ENCODE measurements at regions not wholly inside any gene's neighbourhood (a gene's known extent, or its start where the extent isn't known, plus 50 kb on each side); places are given as distances from the start of the nearest gene placed in this dataset.
"Not testable (repeated sequence)": the region's sequence is repeated elsewhere in the genome, so short reads cannot be mapped to it uniquely, and the experiment has no call there.

- H3K4me3 ChIP-seq (ENCODE audit: low read depth, low read length): no peak overlapping the region
- H3K9me3 ChIP-seq (ENCODE audit: control insufficient read depth, insufficient read depth, low read length): no peaks in the 10 kb centered on the region
- H3K36me3 ChIP-seq (ENCODE audit: control insufficient read depth, insufficient read depth, low read length): no peaks in the 10 kb centered on the region
- no peaks in the 10 kb centered on the region for H3K27me3 ChIP-seq (ENCODE audit: control insufficient read depth, insufficient read depth, low read length)
- peaks cover 7% of the 10 kb centered on the region for H3K4me1 ChIP-seq (ENCODE audit: control insufficient read depth, insufficient read depth, low read length)
- no peak overlapping the region for H3K9ac ChIP-seq (ENCODE audit: low read depth, low read length)
These were observed 102.1 kb downstream of the CXCL12 start for GRCh38 chr10:44282626-44283300.

- H3K4me1 ChIP-seq (ENCODE audit: control insufficient read depth, insufficient read depth, low read length): peaks cover 3% of the 10 kb centered on the region
- H3K9me3 ChIP-seq (ENCODE audit: control insufficient read depth, insufficient read depth, low read length): no peaks in the 10 kb centered on the region
- no peaks in the 10 kb centered on the region for H3K36me3 ChIP-seq (ENCODE audit: control insufficient read depth, insufficient read depth, low read length)
- no peaks in the 10 kb centered on the region for H3K27me3 ChIP-seq (ENCODE audit: control insufficient read depth, insufficient read depth, low read length)
- no peak overlapping the region for H3K9ac ChIP-seq (ENCODE audit: low read depth, low read length)
- no peak overlapping the region for H3K4me3 ChIP-seq (ENCODE audit: low read depth, low read length)
These were observed 103.2 kb downstream of the CXCL12 start for GRCh38 chr10:44281662-44282061.

DNA sequence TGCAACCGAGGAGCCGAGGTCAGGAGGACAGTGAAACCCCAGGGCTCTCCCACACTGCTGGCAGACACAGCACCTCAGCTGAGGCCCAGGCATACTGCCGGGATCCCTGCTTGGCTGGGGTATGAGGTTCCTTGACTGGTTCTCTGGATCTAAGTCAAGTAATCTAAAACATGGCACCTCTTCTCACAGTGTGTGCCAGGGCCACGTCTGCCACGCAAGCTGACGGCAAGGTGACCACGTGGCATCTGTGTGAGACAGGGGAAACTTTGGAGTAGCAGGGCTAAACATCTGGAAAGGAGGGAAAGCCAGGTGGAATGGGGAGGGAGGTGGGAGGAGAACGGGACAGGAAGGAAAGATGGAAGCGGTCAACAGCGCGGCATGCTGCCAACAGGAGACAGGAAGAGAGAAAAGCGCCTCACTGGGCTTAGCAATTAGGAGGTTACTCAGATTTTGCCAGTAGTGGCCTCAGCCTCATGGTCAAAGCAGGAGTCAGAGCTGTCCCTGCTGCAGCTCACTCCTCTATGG is 103.7 kb downstream of the CXCL12 start:
- Histone ChIP-seq H3K36me3 (ENCODE audit: control insufficient read depth, insufficient read depth, low read length) (no peaks in the 10 kb centered on the region), H3K27me3 (ENCODE audit: control insufficient read depth, insufficient read depth, low read length) (no peaks in the 10 kb centered on the region), H3K4me3 (ENCODE audit: low read depth, low read length) (no peak overlapping the region), H3K4me1 (ENCODE audit: control insufficient read depth, insufficient read depth, low read length) (peaks cover 2% of the 10 kb centered on the region), H3K9me3 (ENCODE audit: control insufficient read depth, insufficient read depth, low read length) (no peaks in the 10 kb centered on the region), H3K9ac (ENCODE audit: low read depth, low read length) (no peak overlapping the region)

DNA sequence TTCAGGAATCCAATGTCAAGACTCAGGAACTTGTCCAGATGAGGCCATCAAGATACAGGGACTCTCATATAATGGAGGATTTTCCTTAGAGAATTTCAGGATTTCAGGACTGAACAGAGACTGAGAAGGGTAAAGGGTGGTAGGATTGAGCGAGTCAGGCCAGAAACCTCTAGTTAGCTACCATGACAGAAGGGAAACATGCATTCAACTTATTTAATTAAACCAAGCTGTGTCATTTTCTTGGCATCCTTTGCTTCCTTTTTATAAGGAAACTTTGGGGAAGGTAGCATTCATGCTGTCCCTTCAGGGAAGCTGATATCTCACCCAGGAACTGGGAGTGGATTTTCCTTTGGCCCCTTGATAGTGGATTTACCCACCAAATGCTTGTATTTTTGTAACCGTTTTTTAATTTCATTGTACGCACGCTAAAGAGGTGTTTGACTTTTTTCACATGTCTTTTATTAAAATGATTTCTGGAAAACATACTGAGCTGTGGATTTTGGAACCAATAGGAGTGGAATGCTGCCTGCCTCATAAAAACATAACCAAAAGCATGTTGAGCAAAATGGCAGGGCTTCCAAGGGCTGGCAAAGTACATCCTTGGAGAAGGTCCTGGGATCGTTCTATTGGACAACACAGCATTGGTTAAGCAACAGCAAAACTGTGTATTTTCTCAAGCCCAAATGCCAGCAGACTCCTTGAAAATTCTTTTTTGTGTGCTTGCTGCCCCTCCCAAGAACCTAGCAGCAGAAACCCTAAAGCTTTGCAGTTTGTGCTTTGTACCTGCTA is 104.5 kb downstream of the CXCL12 start:
- no peaks in the 10 kb centered on the region for H3K36me3 ChIP-seq (ENCODE audit: control insufficient read depth, insufficient read depth, low read length)
- H3K27me3 ChIP-seq (ENCODE audit: control insufficient read depth, insufficient read depth, low read length): no peaks in the 10 kb centered on the region
- peaks cover 2% of the 10 kb centered on the region for H3K4me1 ChIP-seq (ENCODE audit: control insufficient read depth, insufficient read depth, low read length)
- no peaks in the 10 kb centered on the region for H3K9me3 ChIP-seq (ENCODE audit: control insufficient read depth, insufficient read depth, low read length)
- no peak overlapping the region for H3K4me3 ChIP-seq (ENCODE audit: low read depth, low read length)
- H3K9ac ChIP-seq (ENCODE audit: low read depth, low read length): no peak overlapping the region

DNA sequence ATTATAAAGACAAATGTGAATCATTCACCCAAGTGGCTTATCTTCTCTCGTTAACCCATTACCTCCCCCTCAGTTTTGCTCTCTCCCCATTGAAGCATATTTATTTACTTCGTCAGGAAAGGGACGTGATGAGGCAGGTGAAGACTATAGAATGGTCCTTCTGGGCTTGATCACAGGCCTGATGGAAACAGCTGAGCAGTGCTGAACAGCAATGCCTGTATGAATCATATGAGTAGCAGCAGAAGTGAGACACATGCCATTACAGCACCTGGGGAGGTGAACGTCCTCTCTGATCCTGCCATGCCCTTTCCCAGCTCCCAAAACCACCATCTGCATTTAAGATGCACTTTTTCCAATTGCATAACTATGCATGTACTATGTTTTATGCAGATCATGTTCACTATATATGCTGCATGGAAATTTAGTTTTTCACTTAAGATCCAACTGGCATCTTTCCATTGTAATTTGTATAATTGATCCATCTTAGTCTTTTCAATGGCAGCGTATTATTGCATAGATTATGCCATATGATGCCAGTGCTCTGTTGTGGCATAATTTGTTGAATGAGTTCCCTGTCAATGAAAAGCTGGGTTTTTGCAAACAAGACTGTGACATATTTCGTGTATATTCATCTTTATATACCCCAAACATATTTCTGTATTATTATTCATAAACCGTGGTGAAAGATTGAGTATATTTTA is 105.3 kb downstream of the CXCL12 start:
- no peaks in the 10 kb centered on the region for H3K27me3 ChIP-seq (ENCODE audit: control insufficient read depth, insufficient read depth, low read length)
- H3K4me1 ChIP-seq (ENCODE audit: control insufficient read depth, insufficient read depth, low read length): peaks cover 2% of the 10 kb centered on the region
- no peak overlapping the region for H3K9ac ChIP-seq (ENCODE audit: low read depth, low read length)
- H3K4me3 ChIP-seq (ENCODE audit: low read depth, low read length): no peak overlapping the region
- H3K9me3 ChIP-seq (ENCODE audit: control insufficient read depth, insufficient read depth, low read length): no peaks in the 10 kb centered on the region
- H3K36me3 ChIP-seq (ENCODE audit: control insufficient read depth, insufficient read depth, low read length): no peaks in the 10 kb centered on the region

DNA sequence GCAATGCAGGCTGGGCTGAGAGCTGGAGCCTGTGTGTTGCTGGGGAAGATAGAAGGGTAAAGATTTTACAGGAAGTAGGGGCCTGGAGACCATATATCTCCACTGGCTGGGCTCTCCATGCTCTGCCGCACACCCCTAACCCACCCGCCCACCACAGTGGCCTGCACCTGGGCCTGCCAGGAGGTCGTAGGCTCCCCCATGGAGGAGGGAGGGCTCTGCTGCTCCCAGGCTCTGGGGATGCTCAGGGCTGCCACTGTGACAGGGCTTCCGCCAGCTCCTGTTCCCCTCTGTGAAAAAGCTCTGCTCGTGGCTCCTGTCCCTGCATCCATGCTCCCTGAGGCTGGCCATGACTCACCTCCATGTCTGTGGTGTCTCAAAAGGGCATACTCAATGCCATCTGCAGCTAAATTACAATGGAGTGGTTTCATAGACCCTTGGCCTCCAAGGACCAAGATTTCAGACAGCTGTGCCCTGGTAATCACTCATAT is 106.0 kb downstream of the CXCL12 start:
- H3K36me3 ChIP-seq (ENCODE audit: control insufficient read depth, insufficient read depth, low read length): no peaks in the 10 kb centered on the region
- H3K4me1 ChIP-seq (ENCODE audit: control insufficient read depth, insufficient read depth, low read length): peaks cover 2% of the 10 kb centered on the region
- no peak overlapping the region for H3K4me3 ChIP-seq (ENCODE audit: low read depth, low read length)
- H3K9ac ChIP-seq (ENCODE audit: low read depth, low read length): no peak overlapping the region
- no peaks in the 10 kb centered on the region for H3K27me3 ChIP-seq (ENCODE audit: control insufficient read depth, insufficient read depth, low read length)
- no peaks in the 10 kb centered on the region for H3K9me3 ChIP-seq (ENCODE audit: control insufficient read depth, insufficient read depth, low read length)

GRCh38 chr10:44268435-44268948 is 116.4 kb downstream of the CXCL12 start:
- not testable (repeated sequence) for H3K36me3 ChIP-seq (ENCODE audit: control insufficient read depth, insufficient read depth, low read length); H3K9ac ChIP-seq (ENCODE audit: low read depth, low read length); H3K27me3 ChIP-seq (ENCODE audit: control insufficient read depth, insufficient read depth, low read length); H3K4me3 ChIP-seq (ENCODE audit: low read depth, low read length); H3K4me1 ChIP-seq (ENCODE audit: control insufficient read depth, insufficient read depth, low read length); H3K9me3 ChIP-seq (ENCODE audit: control insufficient read depth, insufficient read depth, low read length)

DNA sequence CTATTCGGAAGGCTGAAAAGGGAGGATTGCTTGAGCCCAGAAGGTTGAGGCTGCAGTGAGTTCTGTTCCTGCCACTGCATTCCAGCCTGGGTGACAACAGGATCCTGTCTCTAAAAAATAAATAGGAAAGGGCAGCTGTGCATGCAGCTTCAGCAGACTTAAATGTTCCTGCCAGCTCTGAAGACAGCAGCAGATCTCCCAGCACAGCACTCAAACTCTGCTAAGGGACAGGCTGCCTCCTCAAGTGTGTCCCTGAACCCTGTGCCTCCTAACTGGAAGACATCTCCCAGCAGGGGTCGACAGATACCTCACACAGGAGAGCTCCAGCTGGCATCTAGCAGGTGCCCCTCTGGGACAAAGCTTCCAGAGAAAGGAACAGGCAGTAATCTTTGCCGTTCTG is 117.9 kb downstream of the CXCL12 start:
- Histone ChIP-seq H3K4me1 (ENCODE audit: control insufficient read depth, insufficient read depth, low read length) (no peaks in the 10 kb centered on the region), H3K4me3 (ENCODE audit: low read depth, low read length) (no peak overlapping the region), H3K9ac (ENCODE audit: low read depth, low read length) (no peak overlapping the region), H3K36me3 (ENCODE audit: control insufficient read depth, insufficient read depth, low read length) (no peaks in the 10 kb centered on the region), H3K27me3 (ENCODE audit: control insufficient read depth, insufficient read depth, low read length) (no peaks in the 10 kb centered on the region), H3K9me3 (ENCODE audit: control insufficient read depth, insufficient read depth, low read length) (no peaks in the 10 kb centered on the region)

DNA sequence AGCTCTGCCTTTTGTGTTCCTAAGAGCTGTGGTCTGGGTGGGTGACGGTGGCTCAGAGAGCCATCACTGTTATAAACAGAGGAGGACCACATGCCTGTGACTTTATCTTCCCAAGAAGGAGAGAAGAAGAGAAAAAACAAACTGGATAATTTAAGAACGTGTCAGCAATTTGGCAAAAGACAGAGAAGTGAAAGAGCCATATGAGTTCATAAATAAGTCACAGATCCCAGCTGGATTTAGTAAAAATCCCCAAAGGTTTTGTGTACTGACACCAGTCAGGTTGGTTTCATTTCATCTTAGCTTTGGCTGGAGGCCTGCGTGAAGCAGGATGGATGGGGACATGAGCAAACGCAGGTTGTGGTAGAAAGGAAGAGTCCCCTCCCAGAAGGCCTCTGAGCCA is 120.7 kb downstream of the CXCL12 start:
- Histone ChIP-seq H3K36me3 (ENCODE audit: control insufficient read depth, insufficient read depth, low read length) (no peaks in the 10 kb centered on the region), H3K4me3 (ENCODE audit: low read depth, low read length) (no peak overlapping the region), H3K27me3 (ENCODE audit: control insufficient read depth, insufficient read depth, low read length) (no peaks in the 10 kb centered on the region), H3K9me3 (ENCODE audit: control insufficient read depth, insufficient read depth, low read length) (no peaks in the 10 kb centered on the region), H3K9ac (ENCODE audit: low read depth, low read length) (no peak overlapping the region), H3K4me1 (ENCODE audit: control insufficient read depth, insufficient read depth, low read length) (no peaks in the 10 kb centered on the region)

- H3K9ac ChIP-seq (ENCODE audit: low read depth, low read length): no peak overlapping the region
- no peak overlapping the region for H3K4me3 ChIP-seq (ENCODE audit: low read depth, low read length)
- no peaks in the 10 kb centered on the region for H3K9me3 ChIP-seq (ENCODE audit: control insufficient read depth, insufficient read depth, low read length)
- no peaks in the 10 kb centered on the region for H3K27me3 ChIP-seq (ENCODE audit: control insufficient read depth, insufficient read depth, low read length)
- no peaks in the 10 kb centered on the region for H3K4me1 ChIP-seq (ENCODE audit: control insufficient read depth, insufficient read depth, low read length)
- H3K36me3 ChIP-seq (ENCODE audit: control insufficient read depth, insufficient read depth, low read length): no peaks in the 10 kb centered on the region
These were observed 121.1 kb downstream of the CXCL12 start for GRCh38 chr10:44263771-44264170.

- no peaks in the 10 kb centered on the region for H3K4me1 ChIP-seq (ENCODE audit: control insufficient read depth, insufficient read depth, low read length)
These were observed 122.2 kb downstream of the CXCL12 start for GRCh38 chr10:44262551-44263251.

More at GRCh38 chr10:44262551-44263251, 122.2 kb downstream of the CXCL12 start:
- H3K27me3 ChIP-seq (ENCODE audit: control insufficient read depth, insufficient read depth, low read length): no peaks in the 10 kb centered on the region
- no peak overlapping the region for H3K4me3 ChIP-seq (ENCODE audit: low read depth, low read length)
- no peaks in the 10 kb centered on the region for H3K36me3 ChIP-seq (ENCODE audit: control insufficient read depth, insufficient read depth, low read length)
- no peaks in the 10 kb centered on the region for H3K9me3 ChIP-seq (ENCODE audit: control insufficient read depth, insufficient read depth, low read length)
- H3K9ac ChIP-seq (ENCODE audit: low read depth, low read length): no peak overlapping the region

Measured in iPS-15b (cell line).